NCI-H460 (cell line): ENCODE measurements at regions not wholly inside any gene's neighbourhood (a gene's known extent, or its start where the extent isn't known, plus 50 kb on each side); places are given as distances from the start of the nearest gene placed in this dataset.

ENCODE experiments used
- DNase-seq: peaks from one replicate; pipeline ENCODE4 v3.0.0-alpha.2; 2016; ENCODE audit warnings: low read depth; ENCODE audit errors: extremely low read depth

GRCh38 chr9:117490199-117490598 lies 75.3 kb upstream of the ASTN2 start:
- no peak for DNase-seq

GRCh38 chr9:117488659-117489058 lies 73.8 kb upstream of the ASTN2 start:
- DNase-seq: no peak

- DNase-seq: peak; percentile 73
Observed at GRCh38 chr9:117487555-117488175, 72.8 kb upstream of the ASTN2 start.

- no peak for DNase-seq
Observed at GRCh38 chr9:117486426-117486825, 71.6 kb upstream of the ASTN2 start.

GRCh38 chr9:117485176-117485575 lies 70.3 kb upstream of the ASTN2 start:
- DNase-seq: peak; percentile 30

GRCh38 chr9:117480729-117481128 lies 65.9 kb upstream of the ASTN2 start:
- DNase-seq: no peak

- no peak for DNase-seq
Observed at GRCh38 chr9:117480253-117480652, 65.4 kb upstream of the ASTN2 start.

GRCh38 chr9:117473293-117473692 lies 58.4 kb upstream of the ASTN2 start:
- no peak for DNase-seq

- peak; percentile 36 for DNase-seq
Observed at GRCh38 chr9:117470902-117471301, 56.0 kb upstream of the ASTN2 start.

GRCh38 chr9:117470455-117470854 lies 55.6 kb upstream of the ASTN2 start:
- no peak for DNase-seq

- DNase-seq: peak; percentile 68
Observed at GRCh38 chr9:117466111-117466510, 51.3 kb upstream of the ASTN2 start.

GRCh38 chr9:117465706-117466105 lies 50.8 kb upstream of the ASTN2 start:
- DNase-seq: no peak

GRCh38 chr9:117464941-117465616 lies 50.2 kb upstream of the ASTN2 start:
- no peak for DNase-seq
